Lung (tissue), 11 donors: ENCODE measurements at regions not wholly inside any gene's neighbourhood (a gene's known extent, or its start where the extent isn't known, plus 50 kb on each side); places are given as distances from the start of the nearest gene placed in this dataset.
A peak's percentile ranks its signal among the peaks of the same experiment; 100 is the strongest.

Experiments used
- ATAC-seq: fragments of 200-7000 bp; cut with Tn5 transposase; one replicate; pipeline ENCODE4 v1.9.1; 2020; ENCODE audit warnings: moderate number of reproducible peaks; ENCODE audit not compliant: insufficient read depth, low FRiP score
- DNase-seq, 3 donors: peaks; one replicate each; pipeline ENCODE4 v3.0.0-alpha.2; 2013 to 2017
- H3K27ac ChIP-seq, 2 donors: one replicate each; pipeline ENCODE4 v1.5.1; 2013; ENCODE audit warnings: mild to moderate bottlenecking in 2 of 2, moderate library complexity in 2 of 2, control low read depth in 1 of 2, inconsistent platforms in 1 of 2, low read depth in 1 of 2, low read length in 1 of 2
- H3K27me3 ChIP-seq, 3 donors: one replicate each; pipeline ENCODE4 v1.5.1; 2013; ENCODE audit warnings: low read length in 2 of 3; ENCODE audit not compliant: control insufficient read depth in 3 of 3, insufficient read depth in 3 of 3
- H3K36me3 ChIP-seq, 4 donors: one replicate each; pipeline ENCODE4 v1.5.1; 2013; ENCODE audit warnings: low read length in 4 of 4, mild to moderate bottlenecking in 1 of 4, moderate library complexity in 1 of 4; ENCODE audit not compliant: control insufficient read depth in 4 of 4, insufficient read depth in 4 of 4
- H3K4me1 ChIP-seq, 5 donors: one replicate each; pipeline ENCODE4 v1.5.1; 2013; ENCODE audit warnings: low read length in 5 of 5, mild to moderate bottlenecking in 2 of 5, moderate library complexity in 1 of 5; ENCODE audit not compliant: control insufficient read depth in 5 of 5, insufficient read depth in 5 of 5
- H3K4me3 ChIP-seq: one replicate; pipeline ENCODE4 v1.5.1; 2013; ENCODE audit warnings: mild to moderate bottlenecking, control low read depth, moderate library complexity
- H3K9ac ChIP-seq, 2 donors: one replicate each; pipeline ENCODE4 v1.5.1; 2013; ENCODE audit warnings: low read length in 2 of 2, control low read depth in 1 of 2; ENCODE audit not compliant: insufficient read depth in 1 of 2
- H3K9me3 ChIP-seq, 4 donors: one replicate each; pipeline ENCODE4 v1.5.1; 2013; ENCODE audit warnings: low read length in 3 of 4, mild to moderate bottlenecking in 1 of 4, moderate library complexity in 1 of 4; ENCODE audit not compliant: control insufficient read depth in 4 of 4, insufficient read depth in 3 of 4
- WGBS, 2 donors: extraction: QIAGEN DNeasy Blood & Tissue Kit; methylation state at CpG; one replicate each; pipeline ENCODE4 v1.1.7; 2013; 5-methylcytosine and 5-hydroxymethylcytosine counted together
- TF ChIP-seq, protein P1 (sequence below): IDR thresholded peaks from 2 replicates; pipeline ENCODE4 v1.5.1; 2012; ENCODE audit warnings: mild to moderate bottlenecking; ENCODE audit errors: control extremely low read depth, extremely low read depth
- donor health status: control.
- donor health status: control.
- donor health status: Bipolar disorder and iron deficiency.
- donor health status: healthy.
- donor health status: DM: yes; HTN: yes; CAD: no.

DNA sequence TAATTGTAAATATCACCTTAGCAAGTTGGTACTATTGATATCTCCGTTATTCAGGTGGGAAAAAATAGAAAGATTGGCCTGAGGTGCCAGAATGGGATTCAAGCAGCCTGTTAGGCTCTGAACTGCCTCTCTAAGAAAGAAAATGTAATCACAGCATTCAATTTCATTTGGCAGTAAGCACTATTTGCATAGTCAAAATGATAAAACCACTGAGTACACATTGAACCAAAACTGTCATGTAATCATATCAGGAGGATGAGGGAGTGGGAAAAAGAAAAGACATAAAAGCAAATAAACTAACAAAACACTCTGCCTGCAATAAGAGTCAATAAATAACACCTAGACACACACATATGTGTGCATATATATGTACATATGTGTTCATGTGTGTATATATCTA is 103.9 kb upstream of the TACR1 start:
- no peak overlapping the region for H3K27ac ChIP-seq
- DNase-seq (no peak), ATAC-seq (no peak)
- WGBS, 2 donors = 67 to 96% methylated on average over 1 of the region's 1 CpG
- H3K9ac ChIP-seq = no peak overlapping the region
- no peaks in the 10 kb centered on the region for H3K4me1 ChIP-seq
- no peaks in the 10 kb centered on the region for H3K9me3 ChIP-seq
- H3K36me3 ChIP-seq = no peaks in the 10 kb centered on the region
- TF ChIP-seq, protein P1, sequence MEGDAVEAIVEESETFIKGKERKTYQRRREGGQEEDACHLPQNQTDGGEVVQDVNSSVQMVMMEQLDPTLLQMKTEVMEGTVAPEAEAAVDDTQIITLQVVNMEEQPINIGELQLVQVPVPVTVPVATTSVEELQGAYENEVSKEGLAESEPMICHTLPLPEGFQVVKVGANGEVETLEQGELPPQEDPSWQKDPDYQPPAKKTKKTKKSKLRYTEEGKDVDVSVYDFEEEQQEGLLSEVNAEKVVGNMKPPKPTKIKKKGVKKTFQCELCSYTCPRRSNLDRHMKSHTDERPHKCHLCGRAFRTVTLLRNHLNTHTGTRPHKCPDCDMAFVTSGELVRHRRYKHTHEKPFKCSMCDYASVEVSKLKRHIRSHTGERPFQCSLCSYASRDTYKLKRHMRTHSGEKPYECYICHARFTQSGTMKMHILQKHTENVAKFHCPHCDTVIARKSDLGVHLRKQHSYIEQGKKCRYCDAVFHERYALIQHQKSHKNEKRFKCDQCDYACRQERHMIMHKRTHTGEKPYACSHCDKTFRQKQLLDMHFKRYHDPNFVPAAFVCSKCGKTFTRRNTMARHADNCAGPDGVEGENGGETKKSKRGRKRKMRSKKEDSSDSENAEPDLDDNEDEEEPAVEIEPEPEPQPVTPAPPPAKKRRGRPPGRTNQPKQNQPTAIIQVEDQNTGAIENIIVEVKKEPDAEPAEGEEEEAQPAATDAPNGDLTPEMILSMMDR = no peak
- H3K27me3 ChIP-seq = no peaks in the 10 kb centered on the region
- no peak overlapping the region for H3K4me3 ChIP-seq

DNA sequence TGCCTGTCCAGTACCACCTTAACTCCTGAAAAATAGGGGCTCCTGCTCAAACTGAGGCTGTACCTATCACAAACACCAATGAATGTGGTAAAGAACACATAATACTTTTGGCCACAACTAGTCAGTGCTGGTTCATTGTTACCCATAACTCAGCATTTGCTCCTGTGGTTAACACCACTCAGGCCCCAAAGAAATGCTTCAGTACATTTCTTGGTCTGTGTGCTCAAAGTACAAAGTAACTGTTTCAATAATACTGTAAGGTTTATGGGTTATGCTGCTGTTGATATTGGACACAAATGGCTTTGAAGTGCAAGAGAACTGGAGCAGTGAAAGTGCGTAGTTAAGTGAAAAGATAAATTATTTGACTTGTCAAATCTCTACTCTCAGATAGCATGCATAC is 95.0 kb upstream of the TACR1 start:
- Histone ChIP-seq H3K27me3 (no peaks in the 10 kb centered on the region), H3K4me3 (no peak overlapping the region), H3K9ac (no peak overlapping the region), H3K4me1 (no peaks in the 10 kb centered on the region), H3K27ac (no peak overlapping the region), H3K9me3 (no peaks in the 10 kb centered on the region), H3K36me3 (no peaks in the 10 kb centered on the region)
- ATAC-seq (no peak), DNase-seq (no peak)
- TF ChIP-seq, protein P1 = no peak
- WGBS, 2 donors = 80 to 84% methylated on average over 1 of the region's 1 CpG

DNA sequence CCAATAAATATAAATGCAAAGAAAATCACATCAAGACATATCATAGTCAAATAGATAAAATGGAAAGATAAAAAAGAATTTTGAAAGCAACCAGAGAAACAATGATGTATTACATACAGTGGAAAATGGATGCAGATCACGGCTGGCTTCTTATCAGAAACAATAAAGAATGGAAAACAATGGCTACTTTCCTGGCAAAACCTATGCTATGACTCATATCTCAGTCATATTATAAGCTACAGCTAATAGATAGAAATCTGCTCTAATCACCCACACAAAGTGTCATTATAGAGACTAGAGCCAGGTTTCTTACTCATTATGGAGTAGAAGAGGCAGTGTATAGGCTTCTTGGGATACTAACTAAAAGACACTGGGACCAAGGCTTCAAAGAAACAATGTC is 93.5 kb upstream of the TACR1 start:
- H3K4me3 ChIP-seq = no peak overlapping the region
- no peaks in the 10 kb centered on the region for H3K36me3 ChIP-seq
- TF ChIP-seq, protein P1 = no peak
- H3K4me1 ChIP-seq = no peaks in the 10 kb centered on the region
- no peaks in the 10 kb centered on the region for H3K9me3 ChIP-seq
- WGBS, 2 donors = 70 to 87% methylated on average over 1 of the region's 1 CpG
- H3K27ac ChIP-seq = no peak overlapping the region
- no peak overlapping the region for H3K9ac ChIP-seq
- no peak for ATAC-seq
- no peaks in the 10 kb centered on the region for H3K27me3 ChIP-seq
- DNase-seq = no peak

DNA sequence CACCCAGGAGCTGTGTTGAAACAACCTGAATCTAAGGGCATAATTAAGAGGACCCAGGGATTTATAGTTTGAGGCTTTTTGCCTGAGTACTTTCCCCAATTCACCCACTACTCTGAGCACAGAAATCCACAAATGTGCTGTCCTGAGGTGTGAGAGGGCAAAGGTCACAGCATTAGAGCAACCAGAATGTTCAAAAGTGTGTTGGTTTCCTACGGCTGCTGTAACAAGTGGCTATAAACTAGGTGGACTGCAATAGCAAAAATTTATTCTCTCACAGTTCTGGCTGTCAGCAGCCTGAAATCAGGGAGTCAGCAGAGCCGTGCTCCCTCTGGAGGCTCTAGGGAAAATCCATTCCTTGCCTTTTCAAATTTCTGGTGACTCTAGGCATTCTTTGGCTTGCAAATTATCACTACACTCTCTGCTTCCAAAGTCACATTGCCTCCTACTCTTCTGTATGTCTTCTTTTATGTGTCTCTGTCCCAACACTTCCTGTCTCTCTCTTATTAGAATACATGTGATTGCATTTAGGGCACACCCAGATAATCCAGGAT is 91.4 kb upstream of the TACR1 start:
- TF ChIP-seq, protein P1 = no peak
- DNase-seq (peak in 2 of 3 donors; percentile 35 to 40), ATAC-seq (no peak)
- Histone ChIP-seq H3K9me3 (no peaks in the 10 kb centered on the region), H3K4me1 (no peaks in the 10 kb centered on the region), H3K27ac (no peak overlapping the region), H3K27me3 (no peaks in the 10 kb centered on the region), H3K4me3 (no peak overlapping the region), H3K36me3 (no peaks in the 10 kb centered on the region), H3K9ac (no peak overlapping the region)
- 77 to 78% methylated on average over 2 of the region's 2 CpGs for WGBS, 2 donors
